OCI-LY1 (cell line): ENCODE measurements at regions not wholly inside any gene's neighbourhood (a gene's known extent, or its start where the extent isn't known, plus 50 kb on each side); places are given as distances from the start of the nearest gene placed in this dataset.

Source experiments
- CTCF ChIP-seq: fragments of 200-600 bp; sonication (generic), shearing (Covaris generic); IDR thresholded peaks from 2 replicates; pipeline ENCODE4 v1.5.1; 2017; ENCODE audit warnings: mild to moderate bottlenecking, antibody characterized with exemption, low read length, moderate library complexity, mixed read lengths
- EZH2 ChIP-seq: fragments of 200-600 bp; sonication (generic), shearing (Covaris generic); IDR thresholded peaks from 2 replicates; pipeline ENCODE4 v1.8.0; 2017; ENCODE audit warnings: borderline replicate concordance, mixed run types, mild to moderate bottlenecking, antibody characterized with exemption, low read length, moderate library complexity, mixed read lengths

GRCh38 chr4:41859087-41859486 lies 76.1 kb upstream of the TMEM33 start:
- TF ChIP-seq CTCF (no peak), EZH2 (no peak)
